GM18507 (cell line): ENCODE measurements at regions not wholly inside any gene's neighbourhood (a gene's known extent, or its start where the extent isn't known, plus 50 kb on each side); places are given as distances from the start of the nearest gene placed in this dataset.

ENCODE experiments used
- DNase-seq: peaks from one replicate; pipeline ENCODE4 v3.0.0; 2011; ENCODE audit warnings: low read depth; ENCODE audit not compliant: insufficient read length; ENCODE audit errors: extremely low spot score
- FAIRE-seq: peaks from 2 replicates; lab custom pipeline; 2011; peaks lifted over from hg19 to GRCh38; lab: Jason Lieb, UNC

DNA sequence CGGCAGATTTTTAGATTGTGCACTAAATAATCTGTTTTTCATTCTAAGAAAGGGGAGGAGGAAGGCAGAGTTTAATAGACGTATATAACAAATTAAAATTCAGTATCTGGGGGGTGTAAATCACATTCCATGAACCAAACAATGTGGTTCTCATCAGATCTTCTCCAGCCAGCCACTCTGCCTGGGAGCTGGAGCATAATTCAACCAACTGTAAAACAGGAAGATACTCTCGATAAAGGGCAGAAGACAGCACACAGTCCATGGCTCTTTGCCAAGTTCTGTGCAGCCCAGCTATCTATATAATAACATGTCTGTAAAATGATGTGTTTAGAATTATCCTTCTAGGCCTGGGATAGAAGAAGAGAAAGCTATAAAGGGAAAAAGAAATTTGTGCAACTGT, 289.9 kb upstream of the ZFP64 start:
- FAIRE-seq (no peak), DNase-seq (no peak)

DNA sequence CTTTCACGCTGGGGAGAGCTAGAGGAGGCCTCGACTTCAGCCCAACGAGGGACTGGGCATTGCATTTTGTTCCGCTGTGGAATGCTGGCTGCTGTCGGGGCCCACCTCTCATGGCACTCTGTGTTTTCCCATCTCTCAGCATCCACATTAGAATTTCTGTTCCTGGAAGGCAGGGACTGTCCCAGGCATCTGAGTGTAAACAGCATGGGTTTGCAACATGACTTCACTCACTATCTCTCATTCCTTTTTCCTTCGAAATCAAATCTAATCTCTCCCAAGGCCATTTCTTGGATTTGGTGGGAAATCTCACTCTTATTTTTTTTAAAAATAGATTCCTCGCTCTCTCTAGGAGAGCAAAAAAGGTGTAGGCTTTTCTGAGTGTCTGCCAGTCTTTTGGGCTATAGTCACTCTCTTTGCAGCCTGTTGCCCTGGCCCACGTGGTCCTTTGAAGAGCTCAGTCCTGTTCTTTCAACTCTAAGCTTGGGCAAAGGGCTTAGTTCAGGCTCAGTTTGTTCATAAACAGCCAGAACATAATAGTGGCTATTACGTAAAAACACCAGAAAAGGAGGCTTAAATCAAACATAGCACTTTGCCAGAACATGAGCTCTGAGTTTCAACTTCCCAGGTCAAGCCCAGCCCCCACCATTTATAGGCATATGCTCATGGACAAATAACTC, 284.6 kb upstream of the ZFP64 start:
- DNase-seq (no peak), FAIRE-seq (no peak)

DNA sequence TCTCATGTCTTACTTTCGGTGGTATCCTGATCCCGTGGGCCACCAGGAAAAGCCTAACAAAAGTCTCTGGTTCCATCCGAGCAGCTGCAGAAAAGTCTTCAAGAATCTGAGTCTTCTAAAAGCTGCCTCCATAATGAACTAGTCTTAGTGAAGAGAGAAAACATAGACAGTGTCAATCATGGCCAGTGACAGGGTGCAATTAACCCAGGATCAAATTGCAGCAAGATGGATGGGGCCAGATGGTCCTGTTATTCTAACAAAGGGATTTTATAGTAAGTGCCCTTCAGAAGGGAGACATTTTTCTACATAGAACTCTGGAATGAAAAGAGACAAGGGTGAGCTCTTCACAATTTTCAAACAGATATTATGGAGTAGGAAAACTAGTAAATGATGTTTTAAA, 281.6 kb upstream of the ZFP64 start:
- DNase-seq (no peak), FAIRE-seq (no peak)

DNA sequence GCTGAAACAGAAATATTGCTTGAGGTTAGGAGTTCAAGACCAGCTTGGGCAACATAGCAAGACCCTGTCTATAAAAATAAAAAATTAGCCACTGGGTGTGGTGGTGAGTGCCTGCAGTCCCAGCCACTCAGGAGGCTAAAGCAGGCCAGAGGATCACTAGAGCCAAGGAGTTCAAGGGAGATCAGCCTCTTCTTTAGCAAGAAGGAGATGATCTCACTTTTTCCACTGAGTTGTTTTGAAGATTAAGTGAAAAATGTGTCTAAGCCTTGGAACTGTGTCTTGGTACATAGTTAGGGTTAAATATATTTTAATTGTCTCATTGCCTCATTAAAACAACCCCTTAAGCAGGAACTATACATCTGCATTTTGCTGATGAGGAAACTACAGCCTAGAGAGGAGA, 279.0 kb upstream of the ZFP64 start:
- FAIRE-seq (no peak), DNase-seq (no peak)

DNA sequence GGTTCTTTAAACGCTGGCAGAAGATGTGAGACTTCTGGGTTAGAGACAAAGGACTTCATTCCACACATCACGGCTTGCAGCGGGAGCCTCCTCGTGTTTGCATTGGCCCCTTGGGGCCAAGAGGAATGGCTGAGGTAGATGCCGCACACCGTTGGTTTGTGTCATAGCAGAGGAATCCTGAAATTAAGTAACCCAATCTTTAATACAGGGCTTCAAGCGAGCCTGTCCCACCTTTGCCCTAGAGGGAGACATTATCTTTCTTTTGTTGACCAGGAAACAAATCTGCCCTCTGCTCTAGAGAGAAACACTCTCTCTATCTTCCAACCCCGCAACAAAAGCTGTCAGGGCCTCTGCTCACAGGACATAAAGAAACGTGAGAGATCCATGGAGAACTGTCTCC, 277.5 kb upstream of the ZFP64 start:
- DNase-seq (no peak), FAIRE-seq (no peak)

DNA sequence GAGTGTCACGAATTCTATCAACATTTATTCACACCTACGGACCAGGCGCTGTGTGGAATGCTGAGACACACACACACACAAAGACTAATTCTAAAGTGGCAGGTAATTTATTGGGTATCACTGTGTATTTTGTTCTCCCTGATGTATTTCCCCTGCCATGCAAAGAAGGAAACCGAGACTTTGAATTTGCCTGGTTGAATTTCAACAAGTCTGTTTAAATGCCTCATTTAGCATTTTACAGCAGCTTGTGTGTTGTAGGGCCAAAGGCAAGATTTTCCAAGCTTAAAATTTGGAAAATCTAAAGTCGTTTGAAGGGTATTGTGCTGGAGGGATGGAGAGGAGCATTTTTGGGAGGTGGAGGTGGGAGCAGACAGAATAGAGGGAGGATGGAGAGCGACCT, 274.4 kb upstream of the ZFP64 start:
- FAIRE-seq: no peak

DNA sequence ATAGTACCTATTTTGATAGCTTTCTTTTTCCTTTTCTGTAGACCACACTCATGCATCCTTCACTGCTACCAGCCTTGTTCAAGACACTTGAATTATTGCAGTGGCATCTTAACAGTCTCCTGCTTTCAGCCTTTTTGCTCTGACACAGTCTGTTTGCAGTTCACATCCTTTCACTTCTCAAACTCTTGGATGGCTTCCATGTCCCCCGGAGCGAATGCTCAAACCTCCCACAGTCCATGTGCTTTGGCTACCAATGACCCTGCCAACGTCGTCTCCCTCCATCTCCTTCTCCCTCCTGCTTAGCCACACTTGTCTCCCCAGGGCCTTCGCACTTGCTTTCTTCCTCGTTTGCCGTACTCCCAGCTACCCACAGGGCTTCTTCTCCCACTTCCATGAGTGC, 270.0 kb upstream of the ZFP64 start:
- DNase-seq (no peak), FAIRE-seq (no peak)

More for the DNA sequence above, 274.4 kb upstream of the ZFP64 start:
- DNase-seq: no peak

DNA sequence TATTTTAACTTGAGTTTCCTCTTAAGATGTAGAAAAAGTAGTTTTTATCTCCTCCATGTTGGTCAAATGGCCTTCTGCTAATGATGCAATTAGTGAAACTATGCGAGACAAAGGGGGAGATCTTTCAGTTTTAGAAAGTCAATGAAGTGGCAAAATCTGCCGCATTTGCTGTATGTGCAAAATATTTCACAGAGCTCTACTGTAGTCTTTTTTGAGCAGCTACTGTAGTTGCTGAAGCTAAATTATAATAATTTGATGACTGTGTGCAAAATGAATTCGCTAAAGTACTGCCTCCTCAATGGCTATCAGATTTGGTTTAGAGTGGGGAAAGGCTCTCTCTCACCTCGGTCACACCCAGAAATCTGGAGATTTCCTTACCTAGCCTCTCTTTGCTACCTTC, 267.6 kb upstream of the ZFP64 start:
- DNase-seq (no peak), FAIRE-seq (no peak)

DNA sequence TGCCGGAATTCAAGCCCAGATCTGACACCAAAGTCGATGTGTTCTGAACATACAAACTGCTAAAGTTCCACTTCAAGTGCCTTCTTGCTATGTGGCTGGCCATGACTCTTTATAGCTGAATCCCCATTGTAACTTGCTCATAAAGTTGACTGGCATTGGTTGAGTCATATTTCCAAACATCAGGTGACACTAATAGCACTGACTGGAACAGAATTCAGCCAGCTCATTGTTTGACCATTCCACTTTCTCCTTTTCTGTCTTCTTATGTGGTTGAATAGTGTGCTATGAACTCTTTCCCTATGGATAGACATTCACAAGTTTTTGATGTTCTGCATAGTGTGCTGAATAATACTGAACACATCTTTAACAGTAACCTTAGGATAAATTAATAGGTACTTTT, 266.2 kb upstream of the ZFP64 start:
- no peak for DNase-seq
- FAIRE-seq: no peak

DNA sequence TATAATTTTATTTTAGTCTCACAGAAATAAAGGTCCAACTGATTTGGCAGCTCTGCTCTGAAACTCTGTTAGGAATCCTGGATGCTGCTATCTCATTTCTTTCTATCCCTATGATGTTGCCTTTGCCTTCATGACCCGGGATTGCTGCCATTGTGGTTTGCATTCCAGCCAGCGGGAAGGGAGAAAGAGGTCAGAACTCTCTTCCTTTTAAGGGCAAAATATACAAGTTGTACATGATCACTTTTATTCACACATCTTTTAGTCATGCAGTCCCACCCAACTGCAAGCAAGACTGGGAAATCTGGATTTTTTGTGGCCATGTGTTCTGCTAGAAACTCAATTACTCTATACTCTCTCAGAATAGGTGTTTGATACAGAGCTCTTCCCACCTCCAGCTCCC, 263.1 kb upstream of the ZFP64 start:
- FAIRE-seq: no peak
- no peak for DNase-seq

DNA sequence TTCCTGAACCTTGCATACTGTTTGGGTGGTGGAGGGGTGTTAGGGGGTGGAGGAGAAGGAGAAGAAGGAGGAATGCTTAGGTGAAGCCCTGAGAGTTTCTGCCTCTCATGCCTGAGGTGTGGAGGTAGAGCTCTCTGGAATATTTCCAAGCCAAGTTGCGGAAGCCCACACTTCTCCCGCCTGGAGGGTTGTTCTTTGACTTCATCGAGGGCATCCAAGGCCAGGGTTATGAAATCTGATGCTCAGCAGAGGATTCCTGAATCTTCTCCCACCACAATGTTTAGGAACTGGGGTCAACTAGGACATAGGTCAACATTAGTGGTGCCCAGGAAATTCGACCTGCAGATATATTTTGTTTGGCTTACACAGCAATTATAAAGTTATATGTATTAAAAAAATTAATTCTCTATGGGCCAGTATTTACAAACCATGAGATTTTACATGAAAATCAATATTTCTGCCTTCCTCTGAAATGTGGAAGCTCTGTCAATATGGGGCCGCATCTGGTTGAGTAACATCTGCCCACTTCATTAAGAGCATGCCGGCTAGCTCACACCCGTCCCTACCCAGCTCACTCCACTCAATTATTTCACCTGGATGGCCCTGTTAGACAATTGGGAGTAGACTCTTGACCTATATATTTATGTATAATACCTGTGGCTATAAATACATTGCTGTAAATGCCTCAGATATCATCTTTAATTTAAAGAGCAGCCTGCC, 257.1 kb upstream of the ZFP64 start:
- no peak for DNase-seq

DNA sequence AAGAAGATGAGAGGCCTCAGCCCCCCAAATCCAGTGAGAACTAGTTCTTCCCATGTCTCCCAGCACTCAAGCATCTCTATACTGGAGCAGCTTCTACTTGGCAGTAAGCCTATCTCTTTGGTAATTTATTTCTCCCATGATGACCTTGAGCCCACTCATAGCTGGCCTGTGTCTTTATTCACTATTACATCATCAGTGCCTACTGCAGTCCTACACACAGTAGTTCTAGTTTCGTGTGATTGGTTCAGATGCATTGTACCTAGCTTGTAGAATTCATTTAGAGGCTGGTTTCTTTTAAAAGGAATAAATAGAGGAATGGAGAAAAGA, 255.6 kb upstream of the ZFP64 start:
- DNase-seq (no peak), FAIRE-seq (no peak)

More for the DNA sequence above, 257.1 kb upstream of the ZFP64 start:
- no peak for FAIRE-seq

DNA sequence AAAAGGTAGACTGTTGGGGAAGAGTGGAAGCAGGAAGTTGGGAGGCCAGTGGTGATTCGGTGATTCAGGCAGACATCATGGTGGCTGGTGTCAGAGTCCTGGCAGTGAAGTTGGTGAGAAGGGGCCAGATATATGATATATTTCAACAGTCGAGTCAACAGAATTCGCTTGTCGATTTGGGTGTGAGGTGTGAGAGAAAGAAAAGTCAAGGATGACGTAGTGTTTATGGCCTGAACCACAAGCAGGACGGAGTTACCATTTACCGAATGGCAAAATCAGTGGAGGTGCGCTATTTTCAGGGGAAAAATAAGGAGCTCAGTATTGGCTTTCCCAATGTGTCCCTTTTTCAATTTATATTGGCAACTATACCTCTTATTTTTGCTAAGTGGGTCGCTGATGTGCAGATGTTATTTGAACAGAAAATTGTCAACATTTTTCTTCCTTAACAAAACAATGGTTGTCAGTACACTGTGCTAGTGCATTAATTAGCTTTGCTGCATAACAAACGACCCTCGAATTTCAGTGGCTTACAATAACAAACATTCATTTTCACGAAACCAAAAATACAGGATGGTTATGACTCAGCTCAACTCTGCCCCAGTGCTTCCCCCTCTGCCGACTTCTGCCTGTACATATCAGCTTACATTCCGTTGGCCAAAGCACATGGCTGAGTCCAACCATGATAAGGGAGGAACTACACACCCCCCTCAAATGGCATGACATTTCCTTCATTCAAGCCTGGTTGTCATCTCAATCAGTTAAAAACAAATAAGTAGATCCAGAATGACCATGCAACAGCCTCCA, 255.0 kb upstream of the ZFP64 start:
- FAIRE-seq: no peak

DNA sequence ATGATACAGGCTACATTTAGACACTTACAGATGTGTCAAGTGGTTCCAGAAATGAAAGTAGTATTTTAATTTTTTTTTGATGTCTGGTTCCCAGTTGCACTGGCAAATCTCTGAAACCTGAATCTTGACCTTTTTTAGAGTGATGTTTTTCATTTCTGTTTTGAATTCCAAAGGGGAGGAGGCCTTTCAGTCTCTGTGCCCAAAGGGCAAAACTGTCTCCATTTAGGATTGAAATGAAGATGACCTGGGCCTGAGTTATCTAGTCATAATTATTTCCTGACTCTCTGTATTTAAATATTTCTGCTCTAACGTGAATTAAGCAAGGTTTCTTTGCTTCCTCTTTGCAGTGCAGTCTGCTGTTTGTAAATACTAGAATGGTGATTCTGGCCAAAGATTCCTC, 252.9 kb upstream of the ZFP64 start:
- FAIRE-seq (no peak), DNase-seq (no peak)

More for the DNA sequence above, 255.0 kb upstream of the ZFP64 start:
- no peak for DNase-seq

DNA sequence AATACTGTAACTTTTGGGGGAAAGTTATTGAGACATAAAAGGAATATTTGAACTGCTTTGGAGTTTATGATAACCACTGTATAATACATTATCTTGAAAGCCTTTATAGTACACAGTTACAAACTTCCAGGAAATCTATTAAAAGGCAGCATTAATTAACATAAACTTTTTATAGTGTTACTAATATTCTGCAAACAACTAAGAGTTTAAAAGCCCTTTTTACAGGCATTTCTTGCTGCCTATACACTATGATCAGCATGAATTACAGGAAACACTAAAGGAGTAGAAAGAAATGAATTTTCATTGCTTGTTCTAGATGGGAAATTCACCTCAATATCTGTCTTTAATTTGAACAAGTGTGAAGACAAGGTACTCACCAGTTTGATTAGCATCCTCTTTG, 252.3 kb upstream of the ZFP64 start:
- no peak for DNase-seq
- FAIRE-seq: no peak

DNA sequence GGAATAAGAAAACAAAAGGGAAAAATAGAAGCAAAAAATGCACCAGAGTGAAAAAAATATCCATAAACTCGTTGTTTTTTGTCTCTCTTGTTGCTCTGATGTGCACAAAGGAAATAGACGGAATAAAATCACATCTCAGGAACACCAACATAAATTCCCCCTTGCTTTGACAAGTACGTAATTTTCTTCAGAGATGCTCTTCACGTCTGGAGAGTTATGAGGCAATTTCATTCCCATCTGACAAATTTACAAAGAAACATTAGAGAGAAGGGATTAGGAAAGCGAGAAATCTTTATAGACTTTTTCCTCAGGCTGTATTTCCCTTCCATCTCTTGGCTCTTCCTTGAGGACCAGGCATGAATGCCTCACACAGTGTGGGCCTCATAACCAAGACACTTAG, 250.1 kb upstream of the ZFP64 start:
- no peak for FAIRE-seq
- DNase-seq: no peak

DNA sequence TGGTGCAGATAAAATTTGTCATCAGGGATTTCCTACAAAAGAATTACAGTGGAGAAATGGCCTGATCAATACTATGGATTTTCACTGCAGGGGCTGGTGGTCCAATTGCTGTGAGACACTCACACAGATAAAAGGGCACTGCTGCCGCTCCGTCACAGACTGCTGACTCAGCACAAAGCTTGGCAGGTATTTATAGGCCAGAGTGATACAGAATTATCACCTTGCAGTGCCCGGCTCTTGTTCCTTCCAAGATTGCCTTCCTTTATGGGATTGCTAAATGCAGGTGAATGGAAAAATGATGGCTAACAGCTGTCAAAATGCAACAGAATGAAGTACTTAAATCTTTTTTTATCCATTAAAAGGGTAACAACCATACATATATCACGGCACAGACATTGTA, 247.8 kb upstream of the ZFP64 start:
- no peak for DNase-seq
- FAIRE-seq: no peak

DNA sequence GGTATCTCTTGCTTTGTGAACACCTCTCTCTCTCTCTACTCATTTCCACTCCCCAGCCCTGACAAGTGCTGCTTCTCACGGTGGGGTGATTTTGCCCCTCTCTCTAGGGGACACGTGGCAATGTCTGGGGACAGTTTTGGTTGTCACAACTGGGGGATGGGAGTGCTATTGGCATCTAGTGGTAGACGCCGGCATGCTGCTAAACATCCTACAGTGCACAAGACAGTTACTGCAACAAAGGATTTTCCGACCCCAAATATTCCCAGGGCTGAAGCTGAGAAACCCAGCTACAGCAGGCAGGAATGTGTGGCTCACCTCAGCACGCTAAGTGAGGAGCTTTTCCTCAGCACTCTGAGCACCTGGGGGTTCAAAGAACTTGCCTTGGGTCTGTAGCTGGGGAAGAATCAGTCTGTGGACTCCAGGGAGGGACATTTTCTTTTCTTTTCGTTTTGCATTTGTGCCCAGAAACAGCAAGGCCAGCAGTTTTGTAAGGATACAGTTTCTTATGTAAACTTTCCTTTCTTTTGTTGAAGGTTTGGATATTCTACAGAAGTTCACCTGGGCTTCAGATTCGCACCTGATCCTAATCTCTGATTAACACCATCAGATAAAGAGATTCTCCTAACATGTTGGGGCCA, 246.9 kb upstream of the ZFP64 start:
- no peak for FAIRE-seq
- no peak for DNase-seq

DNA sequence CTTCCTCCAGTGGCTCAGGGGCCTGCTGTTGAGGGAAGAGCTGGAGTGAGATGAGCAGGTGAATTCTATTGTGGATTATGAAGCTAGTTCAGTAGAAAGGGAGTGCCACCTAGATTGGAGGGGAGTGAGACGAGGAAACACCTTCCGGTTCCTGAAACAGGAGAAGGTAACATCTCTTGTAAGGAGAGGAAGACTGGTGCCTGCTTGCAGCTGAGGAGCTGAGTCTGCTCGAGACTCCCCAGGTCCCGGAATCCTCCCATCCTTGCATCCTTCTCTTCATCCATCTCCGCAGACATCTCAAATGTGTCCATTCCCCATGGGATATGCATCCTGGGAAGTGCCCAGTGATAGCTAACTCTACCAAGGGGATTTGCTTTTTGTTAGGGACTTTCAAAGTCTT, 242.9 kb upstream of the ZFP64 start:
- FAIRE-seq: no peak

DNA sequence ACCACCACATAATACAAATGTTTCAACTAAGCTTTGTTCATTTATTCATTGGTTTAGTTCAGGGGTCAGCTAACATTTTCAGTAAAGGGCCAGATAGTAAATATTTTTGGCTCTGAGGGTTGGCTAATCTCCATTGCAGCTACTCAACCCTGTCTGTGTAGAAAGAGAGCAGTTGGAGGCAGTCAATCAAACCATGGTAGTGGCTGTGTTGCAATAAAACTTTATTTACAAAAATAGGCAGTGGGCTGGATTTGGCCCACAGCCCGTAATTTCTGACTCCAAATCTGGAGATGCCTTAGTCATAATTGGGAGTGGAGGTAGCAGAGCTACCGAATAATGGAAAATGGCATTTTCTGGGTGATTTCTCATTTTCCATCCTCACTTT, 242.5 kb upstream of the ZFP64 start:
- no peak for DNase-seq
- no peak for FAIRE-seq

More for the DNA sequence above, 242.9 kb upstream of the ZFP64 start:
- DNase-seq: no peak
